WTC11 (cell line): ENCODE measurements at regions not wholly inside any gene's neighbourhood (a gene's known extent, or its start where the extent isn't known, plus 50 kb on each side); places are given as distances from the start of the nearest gene placed in this dataset.

Source experiments
- ATAC-seq: fragments of 200-7000 bp; cut with Tn5 transposase; 2 replicates; pipeline ENCODE4 v1.10.0; 2021; ENCODE audit warnings: mild to moderate bottlenecking, moderate library complexity
- CTCF ChIA-PET: fragments of 300-600 bp; sonication (Branson Sonifier 250); formaldehyde crosslinking; loops from one replicate; lab custom pipeline; 2021; ENCODE audit warnings: antibody characterized with exemption; lab: Charles Lee
- POLR2A ChIA-PET: fragments of 350-600 bp; sonication (Branson Sonifier 250); formaldehyde crosslinking; loops from one replicate; lab custom pipeline; 2021; ENCODE audit warnings: antibody characterized with exemption; lab: Charles Lee
- DNase-seq: peaks from one replicate; pipeline ENCODE4 v3.0.0; 2021; ENCODE audit warnings: low spot score
- H3K27ac Mint-ChIP-seq: 2 replicates; pipeline ENCODE4 v1.8.0; 2021; ENCODE audit warnings: mixed read lengths
- H3K27me3 Mint-ChIP-seq: 2 replicates; pipeline ENCODE4 v1.8.0; 2021; ENCODE audit warnings: low read depth, mild to moderate bottlenecking, moderate library complexity, mixed read lengths
- H3K36me3 Mint-ChIP-seq: 2 replicates; pipeline ENCODE4 v1.8.0; 2021; ENCODE audit warnings: mixed read lengths
- H3K4me1 Mint-ChIP-seq: 2 replicates; pipeline ENCODE4 v1.8.0; 2022; ENCODE audit warnings: mixed read lengths
- H3K4me3 Mint-ChIP-seq: 2 replicates; pipeline ENCODE4 v1.8.0; 2021; ENCODE audit warnings: mild to moderate bottlenecking, moderate library complexity, mixed read lengths
- H3K9me3 Mint-ChIP-seq: 2 replicates; pipeline ENCODE4 v1.8.0; 2021; ENCODE audit warnings: mixed read lengths
- AR ChIP-seq: fragments of 250-450 bp; sonication (Bioruptor Pico); IDR thresholded peaks from 2 replicates; pipeline ENCODE4 v1.9.0; 2021; ENCODE audit warnings: mild to moderate bottlenecking
- CREM ChIP-seq: sonication (generic); formaldehyde crosslinking; IDR thresholded peaks from 2 replicates; pipeline ENCODE4 v1.8.1; 2022; ENCODE audit warnings: mild to moderate bottlenecking, missing genetic modification reagents, moderate library complexity
- ESRRA ChIP-seq: sonication (generic); formaldehyde crosslinking; IDR thresholded peaks from 2 replicates; pipeline ENCODE4 v1.8.1; 2022; ENCODE audit warnings: mild to moderate bottlenecking, missing genetic modification reagents, borderline replicate concordance
- ETV6 ChIP-seq: sonication (generic); formaldehyde crosslinking; IDR thresholded peaks from 2 replicates; pipeline ENCODE4 v1.8.1; 2022; ENCODE audit warnings: mild to moderate bottlenecking, missing genetic modification reagents
- FOXP1 ChIP-seq: sonication (generic); formaldehyde crosslinking; IDR thresholded peaks from 2 replicates; pipeline ENCODE4 v1.8.0; 2022; ENCODE audit warnings: missing genetic modification reagents, mild to moderate bottlenecking, moderate library complexity, borderline replicate concordance
- FOXP4 ChIP-seq: sonication (generic); formaldehyde crosslinking; IDR thresholded peaks from 2 replicates; pipeline ENCODE4 v1.8.0; 2022; ENCODE audit warnings: mild to moderate bottlenecking, missing genetic modification reagents
- IRF1 ChIP-seq: sonication (generic); formaldehyde crosslinking; IDR thresholded peaks from 2 replicates; pipeline ENCODE4 v1.8.0; 2023; ENCODE audit warnings: missing genetic modification reagents
- JUN ChIP-seq: sonication (generic); formaldehyde crosslinking; IDR thresholded peaks from 2 replicates; pipeline ENCODE4 v1.8.0; 2023; ENCODE audit warnings: mild to moderate bottlenecking, missing genetic modification reagents
- MYBL2 ChIP-seq: sonication (generic); formaldehyde crosslinking; IDR thresholded peaks from 2 replicates; pipeline ENCODE4 v1.8.1; 2023; ENCODE audit warnings: mild to moderate bottlenecking, moderate library complexity, missing genetic modification reagents
- NFATC4 ChIP-seq: fragments of 250-450 bp; sonication (Bioruptor Pico); IDR thresholded peaks from 2 replicates; pipeline ENCODE4 v1.9.0; 2021; ENCODE audit warnings: mild to moderate bottlenecking
- RELA ChIP-seq: sonication (generic); formaldehyde crosslinking; IDR thresholded peaks from 2 replicates; pipeline ENCODE4 v1.8.1; 2022; ENCODE audit warnings: missing genetic modification reagents, mild to moderate bottlenecking, borderline replicate concordance
- SMAD3 ChIP-seq: sonication (generic); formaldehyde crosslinking; IDR thresholded peaks from 2 replicates; pipeline ENCODE4 v1.8.0; 2022; ENCODE audit warnings: missing genetic modification reagents, mild to moderate bottlenecking, borderline replicate concordance
- SP1 ChIP-seq: sonication (generic); formaldehyde crosslinking; conservative IDR thresholded peaks from 2 replicates; pipeline ENCODE4 v1.8.1; 2022; ENCODE audit warnings: missing genetic modification reagents
- STAT6 ChIP-seq: sonication (generic); formaldehyde crosslinking; conservative IDR thresholded peaks from 2 replicates; pipeline ENCODE4 v1.8.1; 2023; ENCODE audit warnings: mild to moderate bottlenecking, low read depth, missing genetic modification reagents, moderate library complexity
- ZBTB21 ChIP-seq: sonication (generic); formaldehyde crosslinking; IDR thresholded peaks from 2 replicates; pipeline ENCODE4 v1.8.1; 2023; ENCODE audit warnings: mild to moderate bottlenecking, missing genetic modification reagents, borderline replicate concordance
- ZNF121 ChIP-seq: sonication (generic); formaldehyde crosslinking; IDR thresholded peaks from 2 replicates; pipeline ENCODE4 v1.8.0; 2023; ENCODE audit warnings: missing genetic modification reagents
- ZNF532 ChIP-seq: fragments of 250-450 bp; sonication (Bioruptor Pico); IDR thresholded peaks from 2 replicates; pipeline ENCODE4 v1.9.0; 2021; ENCODE audit warnings: mild to moderate bottlenecking, borderline replicate concordance
- TF ChIP-seq, protein P1 (sequence below): sonication (generic); formaldehyde crosslinking; IDR thresholded peaks from 2 replicates; pipeline ENCODE4 v1.8.1; 2023; ENCODE audit warnings: mild to moderate bottlenecking, missing genetic modification reagents
- TF ChIP-seq, protein P2 (sequence below): sonication (generic); formaldehyde crosslinking; IDR thresholded peaks from 2 replicates; pipeline ENCODE4 v1.8.0; 2023; ENCODE audit warnings: mild to moderate bottlenecking, missing genetic modification reagents

DNA sequence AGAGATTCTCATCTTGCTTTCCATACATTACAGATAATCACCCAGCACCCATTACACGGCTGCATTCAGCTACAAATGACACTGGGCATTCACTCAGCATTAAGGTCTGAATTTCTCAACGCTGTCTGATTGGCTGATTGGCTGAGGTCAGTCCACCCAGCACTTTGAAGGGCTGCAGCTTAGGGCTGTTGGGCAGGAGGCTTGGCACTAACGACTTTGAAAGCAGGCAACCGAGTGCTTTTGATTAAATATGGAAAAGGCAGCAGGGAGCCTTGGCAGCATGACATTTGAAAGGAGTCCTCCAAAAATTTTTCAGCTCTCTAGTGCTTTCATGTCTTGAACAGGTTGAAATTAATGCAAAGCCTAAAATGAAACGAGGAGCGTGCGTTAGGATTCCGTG is 253.0 kb downstream of the DCDC2C start:
- TF ChIP-seq ETV6 = no peak
- no peak for TF ChIP-seq SP1 (CRISPR knock-in tag)
- no peak for TF ChIP-seq CREM
- no peak for TF ChIP-seq ESRRA (CRISPR knock-in tag)
- no peak for TF ChIP-seq JUN (CRISPR knock-in tag)
- TF ChIP-seq, protein P1, sequence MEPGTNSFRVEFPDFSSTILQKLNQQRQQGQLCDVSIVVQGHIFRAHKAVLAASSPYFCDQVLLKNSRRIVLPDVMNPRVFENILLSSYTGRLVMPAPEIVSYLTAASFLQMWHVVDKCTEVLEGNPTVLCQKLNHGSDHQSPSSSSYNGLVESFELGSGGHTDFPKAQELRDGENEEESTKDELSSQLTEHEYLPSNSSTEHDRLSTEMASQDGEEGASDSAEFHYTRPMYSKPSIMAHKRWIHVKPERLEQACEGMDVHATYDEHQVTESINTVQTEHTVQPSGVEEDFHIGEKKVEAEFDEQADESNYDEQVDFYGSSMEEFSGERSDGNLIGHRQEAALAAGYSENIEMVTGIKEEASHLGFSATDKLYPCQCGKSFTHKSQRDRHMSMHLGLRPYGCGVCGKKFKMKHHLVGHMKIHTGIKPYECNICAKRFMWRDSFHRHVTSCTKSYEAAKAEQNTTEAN (CRISPR knock-in tag) = no peak
- no peak for TF ChIP-seq SMAD3 (CRISPR knock-in tag)
- TF ChIP-seq ZNF121 (CRISPR knock-in tag) = no peak
- peaks cover 58% of the 10 kb centered on the region for H3K36me3 Mint-ChIP-seq
- ChIA-PET CTCF (no interaction called here), POLR2A (no interaction called here)
- no peaks in the 10 kb centered on the region for H3K4me1 Mint-ChIP-seq
- no peak overlapping the region for H3K27ac Mint-ChIP-seq
- H3K4me3 Mint-ChIP-seq = no peak overlapping the region
- H3K9me3 Mint-ChIP-seq = peaks cover 71% of the 10 kb centered on the region
- H3K27me3 Mint-ChIP-seq = peaks cover 12% of the 10 kb centered on the region; the same call in 1 of the 2 replicates
- ATAC-seq = no peak
- DNase-seq = no peak

GRCh38 chr2:3956892-3957291 is 253.5 kb downstream of the DCDC2C start:
- no peaks in the 10 kb centered on the region for H3K4me1 Mint-ChIP-seq
- H3K36me3 Mint-ChIP-seq = peaks cover 59% of the 10 kb centered on the region
- DNase-seq = no peak
- H3K4me3 Mint-ChIP-seq = no peak overlapping the region
- H3K27ac Mint-ChIP-seq = no peak overlapping the region
- CTCF ChIA-PET = no interaction called here
- H3K9me3 Mint-ChIP-seq = peaks cover 71% of the 10 kb centered on the region
- no peak for ATAC-seq
- POLR2A ChIA-PET = no interaction called here
- H3K27me3 Mint-ChIP-seq = peaks cover 12% of the 10 kb centered on the region; the same call in 1 of the 2 replicates
- no peak for TF ChIP-seq RELA (CRISPR knock-in tag)
- TF ChIP-seq CREM = no peak
- TF ChIP-seq FOXP4 (CRISPR knock-in tag) = no peak
- TF ChIP-seq FOXP1 (CRISPR knock-in tag) = no peak
- TF ChIP-seq ZNF532 (CRISPR knock-in tag) = no peak
- TF ChIP-seq IRF1 = no peak
- no peak for TF ChIP-seq AR (CRISPR knock-in tag)
- TF ChIP-seq, protein P2, sequence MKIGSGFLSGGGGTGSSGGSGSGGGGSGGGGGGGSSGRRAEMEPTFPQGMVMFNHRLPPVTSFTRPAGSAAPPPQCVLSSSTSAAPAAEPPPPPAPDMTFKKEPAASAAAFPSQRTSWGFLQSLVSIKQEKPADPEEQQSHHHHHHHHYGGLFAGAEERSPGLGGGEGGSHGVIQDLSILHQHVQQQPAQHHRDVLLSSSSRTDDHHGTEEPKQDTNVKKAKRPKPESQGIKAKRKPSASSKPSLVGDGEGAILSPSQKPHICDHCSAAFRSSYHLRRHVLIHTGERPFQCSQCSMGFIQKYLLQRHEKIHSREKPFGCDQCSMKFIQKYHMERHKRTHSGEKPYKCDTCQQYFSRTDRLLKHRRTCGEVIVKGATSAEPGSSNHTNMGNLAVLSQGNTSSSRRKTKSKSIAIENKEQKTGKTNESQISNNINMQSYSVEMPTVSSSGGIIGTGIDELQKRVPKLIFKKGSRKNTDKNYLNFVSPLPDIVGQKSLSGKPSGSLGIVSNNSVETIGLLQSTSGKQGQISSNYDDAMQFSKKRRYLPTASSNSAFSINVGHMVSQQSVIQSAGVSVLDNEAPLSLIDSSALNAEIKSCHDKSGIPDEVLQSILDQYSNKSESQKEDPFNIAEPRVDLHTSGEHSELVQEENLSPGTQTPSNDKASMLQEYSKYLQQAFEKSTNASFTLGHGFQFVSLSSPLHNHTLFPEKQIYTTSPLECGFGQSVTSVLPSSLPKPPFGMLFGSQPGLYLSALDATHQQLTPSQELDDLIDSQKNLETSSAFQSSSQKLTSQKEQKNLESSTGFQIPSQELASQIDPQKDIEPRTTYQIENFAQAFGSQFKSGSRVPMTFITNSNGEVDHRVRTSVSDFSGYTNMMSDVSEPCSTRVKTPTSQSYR (CRISPR knock-in tag) = no peak
- TF ChIP-seq NFATC4 (CRISPR knock-in tag) = no peak
- no peak for TF ChIP-seq MYBL2 (CRISPR knock-in tag)
- no peak for TF ChIP-seq ZBTB21
- TF ChIP-seq STAT6 (CRISPR knock-in tag) = no peak
